ENCODE measurements at regions not wholly inside any gene's neighbourhood (a gene's known extent, or its start where the extent isn't known, plus 50 kb on each side); places are given as distances from the start of the nearest gene placed in this dataset.

- Histone ChIP-seq H3K9me3 (ENCODE audit: insufficient read depth, low read depth, low read length) (no peaks in the 10 kb centered on the region), H3K27me3 (ENCODE audit: insufficient read depth, low read length) (no peaks in the 10 kb centered on the region), H3K79me2 (ENCODE audit: insufficient read depth, low read length) (no peaks in the 10 kb centered on the region), H3K36me3 (ENCODE audit: insufficient read depth, low read length) (no peaks in the 10 kb centered on the region), H3K4me1 (ENCODE audit: insufficient read depth, low read length) (no peaks in the 10 kb centered on the region), H3K4me2 (ENCODE audit: low read length) (no peak overlapping the region), H3K27ac (ENCODE audit: low read depth, low read length) (no peak overlapping the region), H3K9ac (ENCODE audit: low read length) (no peak overlapping the region), H4K20me1 (ENCODE audit: insufficient read depth, low read length) (no peaks in the 10 kb centered on the region), H3K4me3 (ENCODE audit: insufficient read depth, low read depth, low read length) (no peak overlapping the region), H2AFZ (ENCODE audit: low read depth, low read length) (no peak overlapping the region)
- FAIRE-seq (no peak), DNase-seq (ENCODE audit: low read depth) (no peak)
- no peaks in the 10 kb centered on the region for H3K36me3 Mint-ChIP-seq (ENCODE audit: low read depth, unreplicated experiment)
- H3K27me3 Mint-ChIP-seq (ENCODE audit: low read depth, unreplicated experiment): no peaks in the 10 kb centered on the region
- H3K27ac Mint-ChIP-seq (ENCODE audit: unreplicated experiment): no peak overlapping the region
- H3K4me1 Mint-ChIP-seq (ENCODE audit: low read depth, unreplicated experiment): no peaks in the 10 kb centered on the region
- TF ChIP-seq, protein P1, sequence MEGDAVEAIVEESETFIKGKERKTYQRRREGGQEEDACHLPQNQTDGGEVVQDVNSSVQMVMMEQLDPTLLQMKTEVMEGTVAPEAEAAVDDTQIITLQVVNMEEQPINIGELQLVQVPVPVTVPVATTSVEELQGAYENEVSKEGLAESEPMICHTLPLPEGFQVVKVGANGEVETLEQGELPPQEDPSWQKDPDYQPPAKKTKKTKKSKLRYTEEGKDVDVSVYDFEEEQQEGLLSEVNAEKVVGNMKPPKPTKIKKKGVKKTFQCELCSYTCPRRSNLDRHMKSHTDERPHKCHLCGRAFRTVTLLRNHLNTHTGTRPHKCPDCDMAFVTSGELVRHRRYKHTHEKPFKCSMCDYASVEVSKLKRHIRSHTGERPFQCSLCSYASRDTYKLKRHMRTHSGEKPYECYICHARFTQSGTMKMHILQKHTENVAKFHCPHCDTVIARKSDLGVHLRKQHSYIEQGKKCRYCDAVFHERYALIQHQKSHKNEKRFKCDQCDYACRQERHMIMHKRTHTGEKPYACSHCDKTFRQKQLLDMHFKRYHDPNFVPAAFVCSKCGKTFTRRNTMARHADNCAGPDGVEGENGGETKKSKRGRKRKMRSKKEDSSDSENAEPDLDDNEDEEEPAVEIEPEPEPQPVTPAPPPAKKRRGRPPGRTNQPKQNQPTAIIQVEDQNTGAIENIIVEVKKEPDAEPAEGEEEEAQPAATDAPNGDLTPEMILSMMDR (IDR thresholded peaks at IDR 0.05; ENCODE audit: insufficient read depth, low read depth, low read length): no peak
- no peak for TF ChIP-seq EZH2 (IDR thresholded peaks at IDR 0.05; ENCODE audit: insufficient read depth, low read length)
- no peak overlapping the region for H3K4me3 Mint-ChIP-seq (ENCODE audit: unreplicated experiment)
- H3K9me3 Mint-ChIP-seq (ENCODE audit: unreplicated experiment): peaks cover 7% of the 10 kb centered on the region
Measured at GRCh38 chr4:43146198-43146597, 253.7 kb downstream of the GRXCR1 start.

DNA sequence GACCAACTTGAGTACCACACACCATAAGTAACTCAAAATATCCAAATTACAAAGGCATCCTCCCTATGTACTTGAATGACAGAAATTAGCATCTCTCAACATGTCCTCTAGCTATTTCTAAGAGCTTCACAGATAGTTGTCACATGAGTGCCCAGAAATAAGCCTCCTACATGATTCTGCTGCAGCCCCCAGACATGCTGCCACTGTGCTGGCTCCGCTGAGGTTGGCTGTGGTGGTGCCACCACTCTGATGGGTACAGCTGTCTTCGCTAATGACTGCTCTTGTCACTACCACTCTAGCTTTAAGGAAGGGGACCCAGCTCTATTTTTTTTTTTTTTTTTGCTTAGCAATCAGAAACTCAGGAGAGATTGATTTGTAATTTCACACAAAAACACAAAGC, 256.0 kb downstream of the GRXCR1 start:
- TF ChIP-seq, protein P1 (IDR thresholded peaks at IDR 0.05; ENCODE audit: insufficient read depth, low read depth, low read length): no peak
- TF ChIP-seq EZH2 (IDR thresholded peaks at IDR 0.05; ENCODE audit: insufficient read depth, low read length): no peak
- H3K9me3 Mint-ChIP-seq (ENCODE audit: unreplicated experiment): peaks cover 20% of the 10 kb centered on the region
- Histone ChIP-seq H3K36me3 (ENCODE audit: insufficient read depth, low read length) (no peaks in the 10 kb centered on the region), H3K4me2 (ENCODE audit: low read length) (no peak overlapping the region), H3K9me3 (ENCODE audit: insufficient read depth, low read depth, low read length) (no peaks in the 10 kb centered on the region), H3K9ac (ENCODE audit: low read length) (no peak overlapping the region), H3K79me2 (ENCODE audit: insufficient read depth, low read length) (no peaks in the 10 kb centered on the region), H3K4me1 (ENCODE audit: insufficient read depth, low read length) (no peaks in the 10 kb centered on the region), H3K27me3 (ENCODE audit: insufficient read depth, low read length) (no peaks in the 10 kb centered on the region), H3K27ac (ENCODE audit: low read depth, low read length) (no peak overlapping the region), H2AFZ (ENCODE audit: low read depth, low read length) (no peak overlapping the region), H4K20me1 (ENCODE audit: insufficient read depth, low read length) (no peaks in the 10 kb centered on the region), H3K4me3 (ENCODE audit: insufficient read depth, low read depth, low read length) (no peak overlapping the region)
- DNase-seq (ENCODE audit: low read depth) (no peak), FAIRE-seq (no peak)
- no peak overlapping the region for H3K27ac Mint-ChIP-seq (ENCODE audit: unreplicated experiment)
- no peaks in the 10 kb centered on the region for H3K4me1 Mint-ChIP-seq (ENCODE audit: low read depth, unreplicated experiment)
- H3K36me3 Mint-ChIP-seq (ENCODE audit: low read depth, unreplicated experiment): no peaks in the 10 kb centered on the region
- H3K27me3 Mint-ChIP-seq (ENCODE audit: low read depth, unreplicated experiment): no peaks in the 10 kb centered on the region
- no peak overlapping the region for H3K4me3 Mint-ChIP-seq (ENCODE audit: unreplicated experiment)

- no peak overlapping the region for H3K4me2 ChIP-seq (ENCODE audit: low read length)
- DNase-seq (ENCODE audit: low read depth) (no peak), FAIRE-seq (no peak)
- no peaks in the 10 kb centered on the region for H3K79me2 ChIP-seq (ENCODE audit: insufficient read depth, low read length)
- Mint-ChIP-seq H3K9me3 (ENCODE audit: unreplicated experiment) (peaks cover 2% of the 10 kb centered on the region), H3K27ac (ENCODE audit: unreplicated experiment) (no peak overlapping the region), H3K4me3 (ENCODE audit: unreplicated experiment) (no peak overlapping the region), H3K27me3 (ENCODE audit: low read depth, unreplicated experiment) (no peaks in the 10 kb centered on the region), H3K36me3 (ENCODE audit: low read depth, unreplicated experiment) (no peaks in the 10 kb centered on the region), H3K4me1 (ENCODE audit: low read depth, unreplicated experiment) (no peaks in the 10 kb centered on the region)
- no peaks in the 10 kb centered on the region for H3K9me3 ChIP-seq (ENCODE audit: insufficient read depth, low read depth, low read length)
- no peaks in the 10 kb centered on the region for H3K27me3 ChIP-seq (ENCODE audit: insufficient read depth, low read length)
- no peak overlapping the region for H3K4me3 ChIP-seq (ENCODE audit: insufficient read depth, low read depth, low read length)
- no peaks in the 10 kb centered on the region for H3K36me3 ChIP-seq (ENCODE audit: insufficient read depth, low read length)
- H4K20me1 ChIP-seq (ENCODE audit: insufficient read depth, low read length): no peaks in the 10 kb centered on the region
- H2AFZ ChIP-seq (ENCODE audit: low read depth, low read length): no peak overlapping the region
- TF ChIP-seq, protein P1 (IDR thresholded peaks at IDR 0.05; ENCODE audit: insufficient read depth, low read depth, low read length): no peak
- TF ChIP-seq EZH2 (IDR thresholded peaks at IDR 0.05; ENCODE audit: insufficient read depth, low read length): no peak
- H3K9ac ChIP-seq (ENCODE audit: low read length): no peak overlapping the region
- no peak overlapping the region for H3K27ac ChIP-seq (ENCODE audit: low read depth, low read length)
- H3K4me1 ChIP-seq (ENCODE audit: insufficient read depth, low read length): no peaks in the 10 kb centered on the region
Measured at GRCh38 chr4:43163101-43163792, 270.7 kb downstream of the GRXCR1 start.
